HepG2 (cell line): ENCODE measurements at regions not wholly inside any gene's neighbourhood (a gene's known extent, or its start where the extent isn't known, plus 50 kb on each side); places are given as distances from the start of the nearest gene placed in this dataset.

ENCODE experiments used
- ATAC-seq: fragments of 200-7000 bp; cut with Tn5 transposase; 3 replicates; pipeline ENCODE4 v1.9.1; 2020; ENCODE audit warnings: mild to moderate bottlenecking, moderate library complexity
- BruUV-seq: library from RNA; stranded (reverse); fragments of 400-500 nt; replicated peaks from 2 replicates; lab custom pipeline; 2021; lab: Mats Ljungman, UMichigan
- CTCF ChIA-PET: fragments of 300-600 bp; formaldehyde crosslinking; extraction: SDS; loops from one replicate; lab custom pipeline; 2021; ENCODE audit warnings: low total read pairs, inconsistent platforms, low intra/inter-chr PET ratio; lab: Yijun Ruan, JAX
- POLR2A ChIA-PET: fragments of 350-600 bp; sonication (Branson Sonifier 250); formaldehyde crosslinking; loops from one replicate; lab custom pipeline; 2020; ENCODE audit warnings: antibody characterized with exemption, inconsistent platforms; lab: Yijun Ruan, JAX
- DNase-seq: peaks from one replicate; pipeline ENCODE4 v3.0.0-alpha.2; 2015; ENCODE audit warnings: low spot score
- FAIRE-seq: peaks from 3 replicates; lab custom pipeline; 2011; peaks lifted over from hg19 to GRCh38; lab: Jason Lieb, UNC
- H2AFZ ChIP-seq: one replicate; pipeline ENCODE4 v1.6.1; 2011; ENCODE audit warnings: low read length, inconsistent platforms
- H3K27ac ChIP-seq: fragments of 300-600 bp; 3 replicates; pipeline ENCODE4 v1.8.0; 2011; ENCODE audit warnings: mixed run types, mild to moderate bottlenecking, mixed read lengths, low read length, inconsistent platforms; ENCODE audit not compliant: insufficient read depth; ENCODE audit errors: extremely low read length
- H3K27me3 ChIP-seq, 2 experiments: fragments of 200-600 bp in 1 of 2; 2 replicates in 1 of 2; 3 replicates in 1 of 2; pipeline versions ENCODE4 v1.6.0 to v1.8.0; 2011; ENCODE audit warnings: low read length in 2 of 2, mild to moderate bottlenecking in 2 of 2, moderate library complexity in 2 of 2, inconsistent platforms in 1 of 2; ENCODE audit not compliant: insufficient read depth in 2 of 2, control insufficient read depth in 1 of 2
- H3K36me3 ChIP-seq, 2 experiments: fragments of 200-600 bp in 1 of 2; replicated peaks in 1 of 2; 2 replicates in 1 of 2; 3 replicates in 1 of 2; pipeline versions ENCODE4 v1.5.1 to v1.8.0; 2011; ENCODE audit warnings: low read length in 2 of 2, inconsistent platforms in 1 of 2; ENCODE audit not compliant: insufficient read depth in 2 of 2, control insufficient read depth in 1 of 2
- H3K4me1 ChIP-seq: 2 replicates; pipeline ENCODE4 v1.5.1; 2012; ENCODE audit warnings: low read length, inconsistent platforms; ENCODE audit not compliant: insufficient read depth
- H3K4me2 ChIP-seq: 2 replicates; pipeline ENCODE4 v1.6.0; 2011; ENCODE audit warnings: low read depth, low read length, inconsistent platforms
- H3K4me3 ChIP-seq, 3 experiments: fragments of 200-600 bp in 1 of 3; sonication (generic), shearing (Covaris generic) in 1 of 3; replicated peaks in 1 of 3; 2 replicates each; pipeline ENCODE4 v1.5.1; 2011 to 2016; ENCODE audit warnings: low read length in 3 of 3, inconsistent platforms in 2 of 3, low read depth in 2 of 3, mild to moderate bottlenecking in 2 of 3, control low read depth in 1 of 3, mixed read lengths in 1 of 3; ENCODE audit not compliant: insufficient read depth in 1 of 3
- H3K79me2 ChIP-seq: one replicate; pipeline ENCODE4 v1.6.1; 2011; ENCODE audit warnings: low read length, inconsistent platforms; ENCODE audit not compliant: insufficient read depth
- H3K9ac ChIP-seq: 2 replicates; pipeline ENCODE4 v1.6.0; 2011; ENCODE audit warnings: mild to moderate bottlenecking, low read depth, low read length, inconsistent platforms; ENCODE audit not compliant: insufficient read depth
- H3K9me3 ChIP-seq: 2 replicates; pipeline ENCODE4 v1.5.1; 2012; ENCODE audit warnings: mild to moderate bottlenecking, low read length
- H4K20me1 ChIP-seq: 2 replicates; pipeline ENCODE4 v1.6.0; 2011; ENCODE audit warnings: inconsistent platforms, mild to moderate bottlenecking, low read length, moderate library complexity; ENCODE audit not compliant: insufficient read depth
- CHCHD3 ChIP-seq: sonication (generic); formaldehyde crosslinking; IDR thresholded peaks from 2 replicates; pipeline ENCODE4 v1.8.0; 2022; ENCODE audit warnings: mild to moderate bottlenecking, missing genetic modification reagents, moderate library complexity
- EZH2 ChIP-seq: conservative IDR thresholded peaks from 2 replicates; pipeline ENCODE4 v1.6.1; 2012; ENCODE audit warnings: mild to moderate bottlenecking, low read depth, low read length, moderate library complexity
- HNRNPH1 ChIP-seq: fragments of 200-400 bp; formaldehyde crosslinking; optimal IDR thresholded peaks from 2 replicates; pipeline ENCODE3; 2017; ENCODE audit warnings: mild to moderate bottlenecking, low read depth, low read length
- NCOR1 ChIP-seq: fragments of 200-600 bp; sonication (generic); IDR thresholded peaks from 2 replicates; pipeline ENCODE4 v1.7.0; 2017; ENCODE audit warnings: antibody characterized with exemption, low read length, borderline replicate concordance
- NR0B2 ChIP-seq: sonication (generic); formaldehyde crosslinking; IDR thresholded peaks from 2 replicates; pipeline ENCODE4 v1.4.0; 2020; ENCODE audit warnings: mild to moderate bottlenecking, missing genetic modification reagents
- NR2F6 ChIP-seq, 2 experiments: IDR thresholded peaks; 2 replicates each; pipeline ENCODE4 v1.6.1; 2016; ENCODE audit warnings: antibody characterized with exemption in 1 of 2, mild to moderate bottlenecking in 1 of 2
- NR3C1 ChIP-seq: sonication (generic); formaldehyde crosslinking; IDR thresholded peaks from 2 replicates; pipeline ENCODE4 v1.4.0; 2020; ENCODE audit warnings: missing genetic modification reagents
- TBL1XR1 ChIP-seq: fragments of 150-350 bp; IDR thresholded peaks from 2 replicates; pipeline ENCODE4 v1.6.1; 2014; ENCODE audit warnings: borderline replicate concordance, low read length; ENCODE audit not compliant: partially characterized antibody
- TRIM24 ChIP-seq: sonication (generic); formaldehyde crosslinking; IDR thresholded peaks from 2 replicates; pipeline ENCODE4 v1.8.0; 2022; ENCODE audit warnings: mild to moderate bottlenecking, missing genetic modification reagents
- ZBTB21 ChIP-seq: sonication (generic); formaldehyde crosslinking; IDR thresholded peaks from 2 replicates; pipeline ENCODE4 v1.4.0; 2020; ENCODE audit warnings: missing genetic modification reagents
- ZNF766 ChIP-seq: sonication (generic); formaldehyde crosslinking; IDR thresholded peaks from 2 replicates; pipeline ENCODE4 v1.5.0; 2020; ENCODE audit warnings: missing genetic modification reagents, borderline replicate concordance
- ZNF780A ChIP-seq: sonication (generic); formaldehyde crosslinking; IDR thresholded peaks from 2 replicates; pipeline ENCODE4 v1.8.0; 2022; ENCODE audit warnings: mild to moderate bottlenecking, missing genetic modification reagents, moderate library complexity
- WGBS: methylation state at CpG from one replicate; pipeline ENCODE4 v1.1.6; 2017; ENCODE audit warnings: low lambda C conversion rate; 5-methylcytosine and 5-hydroxymethylcytosine counted together
- in situ Hi-C: cut with HindIII; loops from 2 replicates; pipeline ENCODE4 v1.10.0; 2017; ENCODE audit warnings: low pct_unique_long_range_greater_than_20kb; ENCODE audit not compliant: extremely low pct_ligation_motif_present
- intact Hi-C: fragments of 100-400 bp; cut with micrococcal nuclease; formaldehyde crosslinking; loops from one replicate; pipeline ENCODE4 v1.10.0; 2022; ENCODE audit not compliant: unreplicated experiment
- TF ChIP-seq, protein P1 (sequence below): sonication (generic); formaldehyde crosslinking; IDR thresholded peaks from 2 replicates; pipeline ENCODE4 v1.4.0; 2020; ENCODE audit warnings: missing genetic modification reagents, low read depth, mild to moderate bottlenecking, borderline replicate concordance
- TF ChIP-seq, protein P2 (sequence below): sonication (generic); formaldehyde crosslinking; IDR thresholded peaks from 2 replicates; pipeline ENCODE4 v1.5.0; 2020; ENCODE audit warnings: missing genetic modification reagents, mild to moderate bottlenecking, borderline replicate concordance
- TF ChIP-seq, protein P3 (sequence below): sonication (generic); formaldehyde crosslinking; IDR thresholded peaks from 2 replicates; pipeline ENCODE4 v1.5.1; 2020; ENCODE audit warnings: missing genetic modification reagents, mild to moderate bottlenecking, borderline replicate concordance

DNA sequence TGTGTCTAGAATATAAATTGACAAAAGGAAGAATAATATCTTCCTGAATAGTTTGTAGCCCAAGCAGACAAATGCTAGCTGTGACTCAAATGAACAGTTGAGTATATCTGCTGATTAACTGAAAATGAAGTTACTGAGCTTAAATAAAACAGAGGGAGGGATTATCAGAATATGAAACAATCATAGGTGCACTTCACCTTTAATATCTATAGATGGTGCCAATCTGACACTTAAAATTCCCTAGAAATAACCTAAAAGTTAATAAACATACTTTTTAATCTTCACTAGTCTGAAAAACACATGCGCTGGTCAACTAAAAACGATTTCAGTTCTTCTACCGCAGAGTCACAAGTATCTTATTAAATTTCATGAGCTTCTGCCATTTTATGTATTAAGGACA is 280.8 kb upstream of the RASA1 start:
- no peak for FAIRE-seq
- Histone ChIP-seq H3K4me3 (no peak overlapping the region), H3K27me3 (no peaks in the 10 kb centered on the region), H3K4me1 (no peaks in the 10 kb centered on the region), H3K4me2 (no peak overlapping the region), H3K27ac (no peak overlapping the region), H3K79me2 (no peaks in the 10 kb centered on the region), H3K9ac (no peak overlapping the region), H3K9me3 (no peaks in the 10 kb centered on the region), H2AFZ (no peak overlapping the region), H3K36me3 (no peaks in the 10 kb centered on the region), H4K20me1 (no peaks in the 10 kb centered on the region)
- in situ Hi-C loops (no loop called here), intact Hi-C loops (no loop called here)
- CTCF ChIA-PET, result no interaction called here
- TF ChIP-seq ZNF766 (CRISPR knock-in tag), result no peak
- TF ChIP-seq TBL1XR1, result no peak
- no TSS peak for BruUV-seq
- POLR2A ChIA-PET, result no interaction called here
- ATAC-seq, result no peak
- DNase-seq, result no peak
- 57% methylated on average over 3 of the region's 3 CpGs for WGBS

GRCh38 chr5:86997516-86997915 is 270.2 kb upstream of the RASA1 start:
- H3K27ac ChIP-seq, result no peak overlapping the region
- no peak overlapping the region for H3K4me2 ChIP-seq
- in situ Hi-C loops (no loop called here), intact Hi-C loops (no loop called here)
- H2AFZ ChIP-seq, result no peak overlapping the region
- no peak for FAIRE-seq
- H3K4me1 ChIP-seq, result no peaks in the 10 kb centered on the region
- no peak for DNase-seq
- no peaks in the 10 kb centered on the region for H3K36me3 ChIP-seq
- no peaks in the 10 kb centered on the region for H3K27me3 ChIP-seq
- H4K20me1 ChIP-seq, result no peaks in the 10 kb centered on the region
- POLR2A ChIA-PET, result no interaction called here
- no peak overlapping the region for H3K4me3 ChIP-seq
- 0% methylated on average over 1 of the region's 1 CpG for WGBS
- H3K9me3 ChIP-seq, result no peaks in the 10 kb centered on the region
- ATAC-seq, result no peak
- BruUV-seq, result no TSS peak
- CTCF ChIA-PET, result no interaction called here
- no peaks in the 10 kb centered on the region for H3K79me2 ChIP-seq
- no peak overlapping the region for H3K9ac ChIP-seq
- TF ChIP-seq NCOR1, result no peak
- TF ChIP-seq, protein P1, sequence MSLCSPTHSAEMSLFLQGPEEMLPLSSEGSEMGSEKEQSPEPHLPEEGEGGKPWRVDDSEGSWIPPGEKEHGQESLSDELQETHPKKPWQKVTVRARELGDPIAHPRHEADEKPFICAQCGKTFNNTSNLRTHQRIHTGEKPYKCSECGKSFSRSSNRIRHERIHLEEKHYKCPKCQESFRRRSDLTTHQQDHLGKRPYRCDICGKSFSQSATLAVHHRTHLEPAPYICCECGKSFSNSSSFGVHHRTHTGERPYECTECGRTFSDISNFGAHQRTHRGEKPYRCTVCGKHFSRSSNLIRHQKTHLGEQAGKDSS (CRISPR knock-in tag), result no peak
- TF ChIP-seq TRIM24 (CRISPR knock-in tag), result no peak
- no peak for TF ChIP-seq HNRNPH1
- no peak for TF ChIP-seq NR2F6 (IDR thresholded peaks at IDR 0.05)
- TF ChIP-seq NR2F6 (CRISPR knock-in tag; IDR thresholded peaks at IDR 0.05), result no peak
- TF ChIP-seq, protein P2, sequence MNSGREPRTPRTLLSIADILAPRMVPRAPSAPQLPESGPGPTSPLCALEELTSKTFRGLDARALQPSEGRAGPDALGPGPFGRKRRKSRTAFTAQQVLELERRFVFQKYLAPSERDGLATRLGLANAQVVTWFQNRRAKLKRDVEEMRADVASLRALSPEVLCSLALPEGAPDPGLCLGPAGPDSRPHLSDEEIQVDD (CRISPR knock-in tag), result no peak
- TF ChIP-seq EZH2, result no peak
- TF ChIP-seq ZNF780A (CRISPR knock-in tag), result no peak
- TF ChIP-seq ZBTB21 (CRISPR knock-in tag), result no peak
- TF ChIP-seq NR0B2 (CRISPR knock-in tag), result no peak
- no peak for TF ChIP-seq NR3C1
- no peak for TF ChIP-seq CHCHD3 (CRISPR knock-in tag)
- TF ChIP-seq, protein P3, sequence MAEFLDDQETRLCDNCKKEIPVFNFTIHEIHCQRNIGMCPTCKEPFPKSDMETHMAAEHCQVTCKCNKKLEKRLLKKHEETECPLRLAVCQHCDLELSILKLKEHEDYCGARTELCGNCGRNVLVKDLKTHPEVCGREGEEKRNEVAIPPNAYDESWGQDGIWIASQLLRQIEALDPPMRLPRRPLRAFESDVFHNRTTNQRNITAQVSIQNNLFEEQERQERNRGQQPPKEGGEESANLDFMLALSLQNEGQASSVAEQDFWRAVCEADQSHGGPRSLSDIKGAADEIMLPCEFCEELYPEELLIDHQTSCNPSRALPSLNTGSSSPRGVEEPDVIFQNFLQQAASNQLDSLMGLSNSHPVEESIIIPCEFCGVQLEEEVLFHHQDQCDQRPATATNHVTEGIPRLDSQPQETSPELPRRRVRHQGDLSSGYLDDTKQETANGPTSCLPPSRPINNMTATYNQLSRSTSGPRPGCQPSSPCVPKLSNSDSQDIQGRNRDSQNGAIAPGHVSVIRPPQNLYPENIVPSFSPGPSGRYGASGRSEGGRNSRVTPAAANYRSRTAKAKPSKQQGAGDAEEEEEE (CRISPR knock-in tag), result no peak
